NCI-H2227 (cell line): ENCODE measurements at regions not wholly inside any gene's neighbourhood (a gene's known extent, or its start where the extent isn't known, plus 50 kb on each side); places are given as distances from the start of the nearest gene placed in this dataset.

Experiments used
- DNase-seq: peaks from one replicate; lab custom pipeline; 2025; ENCODE audit not compliant: unreplicated experiment; lab: John Stamatoyannopoulos, UW

GRCh38 chr14:28057359-28058296 is 709.0 kb upstream of the FOXG1 start:
- DNase-seq: no peak

GRCh38 chr14:28059254-28059653 is 707.3 kb upstream of the FOXG1 start:
- no peak for DNase-seq

DNA sequence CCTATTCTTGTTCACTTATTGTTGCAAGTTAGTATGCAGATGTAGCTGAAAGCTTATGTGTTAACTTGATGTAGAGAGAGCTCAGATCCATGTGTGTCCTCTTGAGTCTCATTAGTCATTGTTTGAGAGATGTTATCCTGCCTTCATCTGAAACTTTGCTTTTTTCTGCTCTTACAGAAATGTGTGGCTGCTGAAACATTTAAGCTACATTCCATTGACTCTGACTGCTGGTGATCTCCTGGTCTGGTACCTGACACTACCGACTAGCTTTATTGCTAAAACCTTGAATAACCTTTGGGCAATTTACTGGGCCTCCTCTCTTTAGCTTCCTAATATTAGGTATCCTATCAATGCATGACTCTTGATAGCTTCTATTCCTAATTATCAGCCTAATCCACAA is 705.6 kb upstream of the FOXG1 start:
- DNase-seq: no peak

DNA sequence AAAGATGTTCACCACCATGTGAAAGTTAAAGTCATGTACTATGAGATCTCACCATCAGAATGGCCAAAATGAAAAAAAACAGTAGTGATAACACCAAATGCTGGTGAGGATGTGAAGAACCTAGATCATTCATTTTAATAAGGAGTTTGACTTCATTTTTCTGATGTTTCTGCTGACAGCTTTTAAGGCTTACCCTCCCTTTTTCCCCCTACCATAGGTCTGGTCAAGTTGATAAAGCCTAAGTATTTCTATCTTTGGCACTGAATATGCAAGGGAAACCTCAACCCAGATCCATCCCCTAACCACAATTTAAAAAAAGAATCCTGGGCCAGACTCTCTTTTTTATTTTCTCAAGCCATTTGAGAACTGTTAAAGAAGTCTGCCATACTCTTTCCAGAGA is 689.6 kb upstream of the FOXG1 start:
- DNase-seq: no peak

GRCh38 chr14:28083389-28083788 is 683.2 kb upstream of the FOXG1 start:
- DNase-seq: no peak

- peak; percentile 5 for DNase-seq
Measured at GRCh38 chr14:28088125-28088524, 678.5 kb upstream of the FOXG1 start.

- DNase-seq: no peak
Measured at GRCh38 chr14:28097585-28097984, 669.0 kb upstream of the FOXG1 start.

DNA sequence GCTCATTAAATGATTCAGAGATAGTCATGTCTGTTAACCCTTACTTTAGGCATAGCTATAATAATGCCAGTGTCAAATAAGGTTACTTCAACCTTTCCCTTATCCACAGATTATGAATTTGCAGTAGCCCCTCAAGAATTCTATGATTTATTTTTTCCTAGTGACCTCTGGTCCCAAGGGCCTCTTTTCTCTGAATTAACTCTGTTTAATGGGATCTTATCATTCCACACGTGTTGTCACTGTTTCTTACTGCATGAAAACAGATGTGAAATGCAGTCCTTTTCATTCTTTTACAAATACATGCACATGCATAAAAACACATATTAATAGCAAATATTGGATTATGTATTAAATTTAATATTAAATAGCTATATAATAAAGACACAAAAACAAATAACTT is 667.7 kb upstream of the FOXG1 start:
- DNase-seq: no peak

- DNase-seq: peak; percentile 41
Measured at GRCh38 chr14:28102001-28102400, 664.6 kb upstream of the FOXG1 start.

DNA sequence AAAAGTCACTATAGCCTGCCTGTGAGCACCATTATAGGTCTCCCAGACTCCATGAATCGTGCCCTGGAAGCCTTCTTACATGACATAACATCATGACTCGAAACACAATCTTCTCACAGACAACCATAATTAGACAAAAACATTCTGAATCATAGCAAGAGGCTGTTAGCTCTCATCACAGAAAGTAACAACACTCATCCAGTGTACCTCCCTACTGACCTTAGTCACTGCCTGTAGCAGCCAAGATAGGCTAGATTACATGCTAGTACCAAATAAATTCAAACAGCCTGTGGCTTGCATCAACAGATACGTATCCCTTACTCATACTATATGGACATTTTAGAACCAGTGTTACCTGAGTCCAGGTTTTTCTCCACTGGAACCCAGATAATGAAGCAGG is 663.8 kb upstream of the FOXG1 start:
- peak; percentile 17 for DNase-seq

DNA sequence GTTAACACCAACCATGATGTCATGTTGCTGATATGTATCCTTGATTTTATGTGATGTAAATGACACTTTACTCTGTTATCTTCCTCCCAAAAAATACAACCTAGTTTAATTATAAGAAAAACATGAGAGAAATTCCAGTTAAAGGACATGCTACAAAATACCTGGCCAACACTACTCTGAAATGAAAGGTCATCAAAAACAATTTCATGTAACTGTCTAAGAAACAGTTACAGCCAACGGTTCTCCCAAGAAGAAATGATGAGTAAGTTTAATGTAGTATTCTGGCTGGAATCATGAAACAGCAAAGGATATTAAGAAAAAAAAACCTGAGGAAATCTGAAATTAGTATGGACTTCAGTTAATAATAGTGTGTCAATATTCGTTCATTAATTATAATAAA is 653.3 kb upstream of the FOXG1 start:
- DNase-seq: no peak

DNA sequence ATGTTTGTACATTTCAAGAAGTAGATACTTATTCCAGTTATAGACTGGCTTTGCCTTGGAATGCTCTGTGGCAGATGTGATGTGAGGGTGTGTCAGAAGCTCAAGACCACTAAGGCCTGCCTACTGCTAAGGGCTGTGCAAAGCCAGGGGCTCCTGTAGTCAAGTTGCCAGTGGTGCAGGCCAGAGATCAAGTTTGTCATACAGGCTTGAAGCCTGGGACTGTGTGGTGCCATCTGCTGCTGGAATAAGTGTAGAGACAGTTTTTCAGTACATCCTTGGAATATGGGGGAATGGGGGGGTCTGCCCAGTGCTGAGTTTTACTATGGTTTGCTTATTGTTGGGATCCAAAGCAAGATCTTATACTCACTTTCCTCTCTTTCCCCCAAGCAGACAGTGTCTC is 649.9 kb upstream of the FOXG1 start:
- no peak for DNase-seq

DNA sequence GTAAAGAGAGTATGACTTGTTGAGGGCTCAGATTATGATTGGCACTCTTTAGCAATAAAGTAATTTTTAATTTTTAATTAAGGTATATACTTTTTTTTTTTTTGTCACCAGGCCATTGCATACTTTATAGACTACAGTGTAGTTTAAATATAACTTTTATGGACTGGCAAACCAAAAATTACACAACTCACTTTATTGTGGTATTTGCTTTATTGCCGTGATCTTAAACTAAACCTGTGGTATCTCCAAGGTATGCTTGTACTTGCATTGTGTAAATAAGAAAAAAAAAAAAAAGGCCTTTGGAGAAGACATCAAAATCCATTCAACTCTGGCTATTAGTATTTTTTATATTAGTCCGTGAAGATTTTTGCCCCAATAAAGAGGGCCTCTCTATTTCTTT is 646.7 kb upstream of the FOXG1 start:
- DNase-seq: no peak

DNA sequence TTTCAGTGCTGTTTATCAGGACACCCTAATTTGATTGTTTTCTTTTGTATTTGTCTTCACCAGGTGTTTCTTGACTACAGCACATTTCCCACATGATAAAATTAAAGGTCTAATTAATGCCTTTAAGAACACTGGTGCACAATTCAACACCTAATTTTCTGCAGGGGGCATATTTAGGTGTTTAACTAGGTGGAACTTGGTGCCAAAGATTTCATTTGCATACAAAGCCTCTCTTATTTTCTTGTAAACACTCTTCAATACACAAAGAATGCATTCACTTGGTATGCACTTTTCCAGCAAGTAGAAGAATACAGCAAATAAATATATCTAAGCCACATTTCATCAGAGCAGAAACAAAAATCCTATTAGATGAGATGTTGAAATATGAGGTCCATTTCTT is 646.2 kb upstream of the FOXG1 start:
- DNase-seq: no peak

DNA sequence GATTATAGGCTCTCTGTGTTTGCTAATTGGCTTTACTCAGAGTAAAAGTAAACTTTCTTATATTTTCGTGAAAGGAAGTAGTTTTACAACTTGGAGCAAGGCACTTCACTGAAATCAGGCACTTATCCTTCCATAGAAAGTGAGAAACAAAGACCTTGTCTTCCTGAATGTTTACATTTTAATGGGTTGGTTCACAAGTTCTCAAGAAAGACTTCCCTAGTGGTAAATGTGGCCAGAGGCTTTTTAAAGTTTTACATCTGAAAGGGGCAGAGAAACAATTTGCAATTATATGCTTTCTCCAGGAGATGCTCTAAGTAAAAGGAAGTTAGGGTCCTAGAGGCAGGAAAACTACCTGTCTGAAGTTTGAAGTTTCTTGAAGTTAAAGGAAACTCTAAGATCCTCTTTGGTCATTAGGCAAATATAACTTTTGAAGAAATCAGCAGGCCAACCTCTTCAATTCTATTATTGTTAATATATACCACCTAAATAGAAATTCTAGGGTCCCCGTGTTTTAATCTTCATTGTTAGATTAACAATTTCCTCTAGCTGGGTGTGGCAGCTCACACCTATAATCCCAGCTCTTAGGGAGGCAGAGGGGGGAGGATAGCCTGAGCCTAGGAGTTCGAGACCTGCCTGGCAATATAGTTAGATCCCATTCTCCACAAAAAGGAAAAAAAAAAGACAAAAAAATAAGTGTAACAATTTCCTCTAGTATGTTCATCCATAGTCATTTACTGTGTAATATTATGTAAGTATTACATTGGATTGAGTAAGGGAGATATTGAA is 644.9 kb upstream of the FOXG1 start:
- no peak for DNase-seq

DNA sequence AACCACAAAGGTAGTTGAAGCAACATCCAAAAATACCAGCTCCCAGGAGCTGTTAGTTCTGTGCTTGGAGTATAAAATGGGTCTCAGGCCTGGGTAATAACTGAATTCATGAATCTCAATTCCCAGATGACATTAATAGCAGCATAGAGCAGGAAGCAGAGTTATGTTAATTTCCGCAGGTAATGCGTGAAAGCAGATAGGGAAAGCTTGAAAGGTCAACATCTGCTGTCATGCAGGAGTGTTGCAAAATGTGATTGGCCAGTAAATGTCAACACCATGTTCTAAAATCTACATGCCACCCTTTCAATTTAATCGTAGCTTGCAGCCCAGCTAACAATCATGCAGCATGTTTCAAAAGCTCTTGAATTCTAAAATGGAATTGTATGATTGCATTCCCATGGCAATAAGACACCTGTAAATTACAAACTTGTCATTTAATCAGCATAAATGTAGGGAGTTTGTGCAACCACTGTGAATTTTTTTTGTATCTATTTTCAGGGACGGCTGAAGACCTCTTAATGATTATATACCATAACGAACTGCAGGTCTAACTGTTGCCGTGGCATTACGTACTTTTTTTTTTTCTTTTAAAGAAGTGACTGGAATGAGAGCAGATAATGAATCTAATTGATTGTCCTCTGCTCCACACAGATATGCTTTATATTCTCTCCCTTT is 635.8 kb upstream of the FOXG1 start:
- peak; percentile 53 for DNase-seq

DNA sequence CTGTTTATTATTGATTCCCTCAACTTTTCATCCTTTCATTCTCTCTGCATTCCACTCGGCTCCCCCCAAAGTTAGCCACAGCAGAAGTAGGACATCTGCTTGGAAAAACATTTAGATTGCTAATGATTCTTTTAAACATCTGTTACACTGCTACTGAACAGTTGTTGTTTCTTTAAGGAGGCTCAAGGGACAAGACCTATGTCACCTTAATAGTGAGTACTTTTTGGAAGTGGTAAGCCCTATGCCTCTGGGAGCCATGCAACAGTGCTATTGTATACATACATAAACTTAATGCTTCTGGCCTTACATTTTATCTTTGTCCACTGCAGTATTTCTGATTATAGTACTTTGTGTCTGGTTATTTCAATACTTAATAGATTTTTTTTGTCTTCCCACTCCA is 628.2 kb upstream of the FOXG1 start:
- DNase-seq: no peak

DNA sequence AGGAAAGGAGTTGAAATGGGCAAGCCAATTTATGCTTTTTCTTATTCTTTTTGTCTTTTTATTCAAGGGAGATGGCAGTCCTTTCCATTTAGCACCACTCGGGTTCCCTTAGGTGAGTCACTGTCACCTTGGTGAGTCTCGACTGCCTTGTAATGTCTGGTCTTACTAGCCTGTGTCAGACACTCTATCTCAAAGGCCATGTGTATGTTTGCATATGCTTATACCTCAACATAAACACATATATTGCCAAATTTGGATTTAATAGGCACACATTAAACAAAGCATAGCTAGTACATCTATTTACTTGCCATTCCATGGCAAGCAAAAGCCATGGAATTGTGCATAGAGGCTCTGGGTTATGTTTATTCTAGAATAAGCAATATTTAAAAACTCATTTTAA is 624.9 kb upstream of the FOXG1 start:
- DNase-seq: no peak

- peak; percentile 61 for DNase-seq
Measured at GRCh38 chr14:28142400-28143015, 624.1 kb upstream of the FOXG1 start.

- DNase-seq: peak; percentile 33
Measured at GRCh38 chr14:28143316-28143715, 623.3 kb upstream of the FOXG1 start.

GRCh38 chr14:28151926-28152325 is 614.7 kb upstream of the FOXG1 start:
- DNase-seq: no peak
